Right cardiac atrium (tissue), 5 donors: ENCODE measurements at regions not wholly inside any gene's neighbourhood (a gene's known extent, or its start where the extent isn't known, plus 50 kb on each side); places are given as distances from the start of the nearest gene placed in this dataset.

ENCODE experiments used
- ATAC-seq, 2 donors: fragments of 200-7000 bp; cut with Tn5 transposase; one replicate each; pipeline versions ENCODE4 v1.8.0 to v1.9.1; 2020; ENCODE audit warnings: moderate library complexity in 2 of 2, mild to moderate bottlenecking in 1 of 2
- DNase-seq, 3 donors: peaks; one replicate each; pipeline ENCODE4 v3.0.0-alpha.2; 2020
- H3K27ac ChIP-seq: one replicate; pipeline ENCODE4 v1.5.1; 2013; ENCODE audit warnings: mild to moderate bottlenecking, low read length, control low read depth, moderate library complexity
- H3K27me3 ChIP-seq: one replicate; pipeline ENCODE4 v1.6.1; 2013; ENCODE audit not compliant: control insufficient read depth, insufficient read depth
- H3K4me1 ChIP-seq: one replicate; pipeline ENCODE4 v1.6.1; 2013; ENCODE audit warnings: low read length; ENCODE audit not compliant: control insufficient read depth, insufficient read depth
- H3K4me3 ChIP-seq: one replicate; pipeline ENCODE4 v1.5.1; 2013; ENCODE audit warnings: low read length, control low read depth
- H3K9me3 ChIP-seq: one replicate; pipeline ENCODE4 v1.6.1; 2013; ENCODE audit warnings: low read length; ENCODE audit not compliant: control insufficient read depth
- WGBS: extraction: QIAGEN DNeasy Blood & Tissue Kit; methylation state at CpG from one replicate; pipeline ENCODE4 v1.1.7; 2013; 5-methylcytosine and 5-hydroxymethylcytosine counted together
- intact Hi-C, 4 donors: fragments of 100-400 bp; cut with DNase I; formaldehyde crosslinking; loops; one replicate each; pipeline versions ENCODE4 v1.11.0 to v1.14.0; 2022 to 2023
- donor health status: healthy with polysubstance abuse.
- donor health status: DM: no; HTN: yes; CAD: no.
- donor health status: DM: no; HTN: no; CAD: no.
- donor health status: DM: no; HTN: yes; CAD: no; lungs with severe emphysema.
- donor health status: DM: yes; HTN: yes; CAD: no.

GRCh38 chr2:166671801-166672200 is 177.8 kb upstream of the SCN7A start:
- Histone ChIP-seq H3K27ac (no peak overlapping the region), H3K9me3 (no peaks in the 10 kb centered on the region), H3K27me3 (no peaks in the 10 kb centered on the region), H3K4me3 (no peak overlapping the region), H3K4me1 (no peaks in the 10 kb centered on the region)
- WGBS = 32% methylated on average over 1 of the region's 1 CpG
- ATAC-seq (no peak), DNase-seq (no peak)
- intact Hi-C loops = no loop called here

GRCh38 chr2:166671235-166671634 is 177.2 kb upstream of the SCN7A start:
- DNase-seq = no peak
- Histone ChIP-seq H3K4me3 (no peak overlapping the region), H3K4me1 (no peaks in the 10 kb centered on the region), H3K9me3 (no peaks in the 10 kb centered on the region), H3K27me3 (no peaks in the 10 kb centered on the region), H3K27ac (no peak overlapping the region)
- ATAC-seq = no peak
- WGBS = 37% methylated on average over 2 of the region's 2 CpGs
- intact Hi-C loops = no loop called here

GRCh38 chr2:166665991-166666940 is 172.2 kb upstream of the SCN7A start:
- 93% methylated on average over 2 of the region's 2 CpGs for WGBS
- no peak overlapping the region for H3K4me3 ChIP-seq
- no peak for ATAC-seq
- intact Hi-C loops = no loop called here
- H3K27me3 ChIP-seq = no peaks in the 10 kb centered on the region
- no peaks in the 10 kb centered on the region for H3K4me1 ChIP-seq
- DNase-seq = peak in 1 of 3 donors; percentile 18
- no peaks in the 10 kb centered on the region for H3K9me3 ChIP-seq
- no peak overlapping the region for H3K27ac ChIP-seq

- no peak overlapping the region for H3K4me3 ChIP-seq
- intact Hi-C loops = no loop called here
- WGBS = 55% methylated on average over 3 of the region's 3 CpGs
- no peaks in the 10 kb centered on the region for H3K4me1 ChIP-seq
- H3K9me3 ChIP-seq = no peaks in the 10 kb centered on the region
- DNase-seq = no peak
- ATAC-seq = no peak
- no peak overlapping the region for H3K27ac ChIP-seq
- H3K27me3 ChIP-seq = no peaks in the 10 kb centered on the region
Measured at GRCh38 chr2:166661824-166662223, 167.8 kb upstream of the SCN7A start.

- no peaks in the 10 kb centered on the region for H3K9me3 ChIP-seq
- H3K4me1 ChIP-seq = no peaks in the 10 kb centered on the region
- WGBS = 54% methylated on average over 2 of the region's 2 CpGs
- no peak overlapping the region for H3K27ac ChIP-seq
- intact Hi-C loops = no loop called here
- DNase-seq = no peak
- H3K27me3 ChIP-seq = no peaks in the 10 kb centered on the region
- ATAC-seq = no peak
- H3K4me3 ChIP-seq = no peak overlapping the region
Measured at GRCh38 chr2:166661391-166661790, 167.3 kb upstream of the SCN7A start.

GRCh38 chr2:166658901-166659300 is 164.9 kb upstream of the SCN7A start:
- intact Hi-C loops = no loop called here
- Histone ChIP-seq H3K27ac (no peak overlapping the region), H3K4me1 (no peaks in the 10 kb centered on the region), H3K9me3 (no peaks in the 10 kb centered on the region), H3K27me3 (no peaks in the 10 kb centered on the region), H3K4me3 (no peak overlapping the region)
- ATAC-seq (no peak), DNase-seq (no peak)
- 90% methylated on average over 1 of the region's 1 CpG for WGBS

GRCh38 chr2:166653185-166653813 is 159.2 kb upstream of the SCN7A start:
- H3K4me3 ChIP-seq = no peak overlapping the region
- DNase-seq (no peak), ATAC-seq (no peak)
- no peaks in the 10 kb centered on the region for H3K9me3 ChIP-seq
- H3K27me3 ChIP-seq = no peaks in the 10 kb centered on the region
- no peaks in the 10 kb centered on the region for H3K4me1 ChIP-seq
- intact Hi-C loops = no loop called here
- 53% methylated on average over 4 of the region's 4 CpGs for WGBS
- H3K27ac ChIP-seq = no peak overlapping the region

GRCh38 chr2:166651991-166652390 is 157.9 kb upstream of the SCN7A start:
- DNase-seq (no peak), ATAC-seq (no peak)
- Histone ChIP-seq H3K4me1 (no peaks in the 10 kb centered on the region), H3K4me3 (no peak overlapping the region), H3K9me3 (no peaks in the 10 kb centered on the region), H3K27me3 (no peaks in the 10 kb centered on the region), H3K27ac (no peak overlapping the region)
- intact Hi-C loops = no loop called here

- no peak overlapping the region for H3K4me3 ChIP-seq
- intact Hi-C loops = no loop called here
- ATAC-seq (no peak), DNase-seq (no peak)
- H3K9me3 ChIP-seq = no peaks in the 10 kb centered on the region
- WGBS = 25% methylated on average over 4 of the region's 4 CpGs
- H3K4me1 ChIP-seq = no peaks in the 10 kb centered on the region
- H3K27me3 ChIP-seq = no peaks in the 10 kb centered on the region
- H3K27ac ChIP-seq = no peak overlapping the region
Measured at GRCh38 chr2:166651080-166651675, 157.1 kb upstream of the SCN7A start.

GRCh38 chr2:166647935-166648334 is 153.9 kb upstream of the SCN7A start:
- ATAC-seq (no peak), DNase-seq (no peak)
- Histone ChIP-seq H3K4me3 (no peak overlapping the region), H3K27me3 (no peaks in the 10 kb centered on the region), H3K27ac (no peak overlapping the region), H3K9me3 (no peaks in the 10 kb centered on the region), H3K4me1 (no peaks in the 10 kb centered on the region)
- WGBS = 72% methylated on average over 2 of the region's 2 CpGs
- intact Hi-C loops = no loop called here

- Histone ChIP-seq H3K27me3 (no peaks in the 10 kb centered on the region), H3K4me1 (no peaks in the 10 kb centered on the region), H3K9me3 (no peaks in the 10 kb centered on the region), H3K4me3 (no peak overlapping the region), H3K27ac (no peak overlapping the region)
- DNase-seq (no peak), ATAC-seq (no peak)
- intact Hi-C loops = no loop called here
- 82% methylated on average over 1 of the region's 1 CpG for WGBS
Measured at GRCh38 chr2:166643980-166644379, 149.9 kb upstream of the SCN7A start.
